ENCODE measurements at regions not wholly inside any gene's neighbourhood (a gene's known extent, or its start where the extent isn't known, plus 50 kb on each side); places are given as distances from the start of the nearest gene placed in this dataset.

DNA sequence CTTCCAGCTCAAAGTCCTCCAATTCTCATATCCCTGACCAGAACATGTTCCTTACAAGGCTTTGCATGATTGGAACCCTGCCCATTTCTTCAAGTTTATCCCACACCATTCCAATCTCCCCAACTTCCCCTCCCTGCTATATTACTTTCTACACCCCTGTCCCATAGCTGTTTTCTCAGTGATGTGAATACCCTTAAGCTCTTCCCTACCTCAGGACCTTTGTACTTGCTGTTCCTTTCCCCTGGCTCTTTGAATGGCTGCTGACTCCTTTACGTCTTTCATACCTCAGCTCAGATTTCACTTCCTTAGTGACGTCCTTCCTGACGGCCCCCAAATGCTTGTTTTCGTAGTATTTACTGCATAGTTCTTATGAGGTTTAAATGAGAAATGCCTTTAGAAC is 166.2 kb upstream of the ZNF462 start:
- no peak for TF ChIP-seq SP1 (IDR thresholded peaks at IDR 0.05)
- TF ChIP-seq CTCF (IDR thresholded peaks at IDR 0.05; ENCODE audit: low read depth, low read length, missing input control): no peak
- TF ChIP-seq, protein P1, sequence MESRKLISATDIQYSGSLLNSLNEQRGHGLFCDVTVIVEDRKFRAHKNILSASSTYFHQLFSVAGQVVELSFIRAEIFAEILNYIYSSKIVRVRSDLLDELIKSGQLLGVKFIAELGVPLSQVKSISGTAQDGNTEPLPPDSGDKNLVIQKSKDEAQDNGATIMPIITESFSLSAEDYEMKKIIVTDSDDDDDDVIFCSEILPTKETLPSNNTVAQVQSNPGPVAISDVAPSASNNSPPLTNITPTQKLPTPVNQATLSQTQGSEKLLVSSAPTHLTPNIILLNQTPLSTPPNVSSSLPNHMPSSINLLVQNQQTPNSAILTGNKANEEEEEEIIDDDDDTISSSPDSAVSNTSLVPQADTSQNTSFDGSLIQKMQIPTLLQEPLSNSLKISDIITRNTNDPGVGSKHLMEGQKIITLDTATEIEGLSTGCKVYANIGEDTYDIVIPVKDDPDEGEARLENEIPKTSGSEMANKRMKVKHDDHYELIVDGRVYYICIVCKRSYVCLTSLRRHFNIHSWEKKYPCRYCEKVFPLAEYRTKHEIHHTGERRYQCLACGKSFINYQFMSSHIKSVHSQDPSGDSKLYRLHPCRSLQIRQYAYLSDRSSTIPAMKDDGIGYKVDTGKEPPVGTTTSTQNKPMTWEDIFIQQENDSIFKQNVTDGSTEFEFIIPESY (IDR thresholded peaks at IDR 0.05): no peak
- TF ChIP-seq, protein P2, sequence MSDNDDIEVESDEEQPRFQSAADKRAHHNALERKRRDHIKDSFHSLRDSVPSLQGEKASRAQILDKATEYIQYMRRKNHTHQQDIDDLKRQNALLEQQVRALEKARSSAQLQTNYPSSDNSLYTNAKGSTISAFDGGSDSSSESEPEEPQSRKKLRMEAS (IDR thresholded peaks at IDR 0.05): no peak
- no peak for TF ChIP-seq JUND (IDR thresholded peaks at IDR 0.05)
- no peak for TF ChIP-seq RAD21 (IDR thresholded peaks at IDR 0.05)
- TF ChIP-seq, protein P3, sequence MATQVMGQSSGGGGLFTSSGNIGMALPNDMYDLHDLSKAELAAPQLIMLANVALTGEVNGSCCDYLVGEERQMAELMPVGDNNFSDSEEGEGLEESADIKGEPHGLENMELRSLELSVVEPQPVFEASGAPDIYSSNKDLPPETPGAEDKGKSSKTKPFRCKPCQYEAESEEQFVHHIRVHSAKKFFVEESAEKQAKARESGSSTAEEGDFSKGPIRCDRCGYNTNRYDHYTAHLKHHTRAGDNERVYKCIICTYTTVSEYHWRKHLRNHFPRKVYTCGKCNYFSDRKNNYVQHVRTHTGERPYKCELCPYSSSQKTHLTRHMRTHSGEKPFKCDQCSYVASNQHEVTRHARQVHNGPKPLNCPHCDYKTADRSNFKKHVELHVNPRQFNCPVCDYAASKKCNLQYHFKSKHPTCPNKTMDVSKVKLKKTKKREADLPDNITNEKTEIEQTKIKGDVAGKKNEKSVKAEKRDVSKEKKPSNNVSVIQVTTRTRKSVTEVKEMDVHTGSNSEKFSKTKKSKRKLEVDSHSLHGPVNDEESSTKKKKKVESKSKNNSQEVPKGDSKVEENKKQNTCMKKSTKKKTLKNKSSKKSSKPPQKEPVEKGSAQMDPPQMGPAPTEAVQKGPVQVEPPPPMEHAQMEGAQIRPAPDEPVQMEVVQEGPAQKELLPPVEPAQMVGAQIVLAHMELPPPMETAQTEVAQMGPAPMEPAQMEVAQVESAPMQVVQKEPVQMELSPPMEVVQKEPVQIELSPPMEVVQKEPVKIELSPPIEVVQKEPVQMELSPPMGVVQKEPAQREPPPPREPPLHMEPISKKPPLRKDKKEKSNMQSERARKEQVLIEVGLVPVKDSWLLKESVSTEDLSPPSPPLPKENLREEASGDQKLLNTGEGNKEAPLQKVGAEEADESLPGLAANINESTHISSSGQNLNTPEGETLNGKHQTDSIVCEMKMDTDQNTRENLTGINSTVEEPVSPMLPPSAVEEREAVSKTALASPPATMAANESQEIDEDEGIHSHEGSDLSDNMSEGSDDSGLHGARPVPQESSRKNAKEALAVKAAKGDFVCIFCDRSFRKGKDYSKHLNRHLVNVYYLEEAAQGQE (IDR thresholded peaks at IDR 0.05): no peak
- no peak for TF ChIP-seq NR2F2 (IDR thresholded peaks at IDR 0.05)
- TF ChIP-seq YY1 (IDR thresholded peaks at IDR 0.05): no peak

Data from liver (tissue), 3 donors.